HepG2 (cell line): ENCODE measurements at regions not wholly inside any gene's neighbourhood (a gene's known extent, or its start where the extent isn't known, plus 50 kb on each side); places are given as distances from the start of the nearest gene placed in this dataset.

Source experiments
- ATAC-seq: fragments of 200-7000 bp; cut with Tn5 transposase; 3 replicates; pipeline ENCODE4 v1.9.1; 2020; ENCODE audit warnings: mild to moderate bottlenecking, moderate library complexity
- BruUV-seq: library from RNA; stranded (reverse); fragments of 400-500 nt; replicated peaks from 2 replicates; lab custom pipeline; 2021; lab: Mats Ljungman, UMichigan
- CTCF ChIA-PET: fragments of 300-600 bp; formaldehyde crosslinking; extraction: SDS; loops from one replicate; lab custom pipeline; 2021; ENCODE audit warnings: low total read pairs, inconsistent platforms, low intra/inter-chr PET ratio; lab: Yijun Ruan, JAX
- POLR2A ChIA-PET: fragments of 350-600 bp; sonication (Branson Sonifier 250); formaldehyde crosslinking; loops from one replicate; lab custom pipeline; 2020; ENCODE audit warnings: antibody characterized with exemption, inconsistent platforms; lab: Yijun Ruan, JAX
- DNase-seq: peaks from one replicate; pipeline ENCODE4 v3.0.0-alpha.2; 2015; ENCODE audit warnings: low spot score
- FAIRE-seq: peaks from 3 replicates; lab custom pipeline; 2011; peaks lifted over from hg19 to GRCh38; lab: Jason Lieb, UNC
- H2AFZ ChIP-seq: one replicate; pipeline ENCODE4 v1.6.1; 2011; ENCODE audit warnings: low read length, inconsistent platforms
- H3K27ac ChIP-seq: fragments of 300-600 bp; 3 replicates; pipeline ENCODE4 v1.8.0; 2011; ENCODE audit warnings: mixed run types, mild to moderate bottlenecking, mixed read lengths, low read length, inconsistent platforms; ENCODE audit not compliant: insufficient read depth; ENCODE audit errors: extremely low read length
- H3K27me3 ChIP-seq, 2 experiments: fragments of 200-600 bp in 1 of 2; 2 replicates in 1 of 2; 3 replicates in 1 of 2; pipeline versions ENCODE4 v1.6.0 to v1.8.0; 2011; ENCODE audit warnings: low read length in 2 of 2, mild to moderate bottlenecking in 2 of 2, moderate library complexity in 2 of 2, inconsistent platforms in 1 of 2; ENCODE audit not compliant: insufficient read depth in 2 of 2, control insufficient read depth in 1 of 2
- H3K36me3 ChIP-seq, 2 experiments: fragments of 200-600 bp in 1 of 2; replicated peaks in 1 of 2; 2 replicates in 1 of 2; 3 replicates in 1 of 2; pipeline versions ENCODE4 v1.5.1 to v1.8.0; 2011; ENCODE audit warnings: low read length in 2 of 2, inconsistent platforms in 1 of 2; ENCODE audit not compliant: insufficient read depth in 2 of 2, control insufficient read depth in 1 of 2
- H3K4me1 ChIP-seq: 2 replicates; pipeline ENCODE4 v1.5.1; 2012; ENCODE audit warnings: low read length, inconsistent platforms; ENCODE audit not compliant: insufficient read depth
- H3K4me2 ChIP-seq: 2 replicates; pipeline ENCODE4 v1.6.0; 2011; ENCODE audit warnings: low read depth, low read length, inconsistent platforms
- H3K4me3 ChIP-seq, 3 experiments: fragments of 200-600 bp in 1 of 3; sonication (generic), shearing (Covaris generic) in 1 of 3; replicated peaks in 1 of 3; 2 replicates each; pipeline ENCODE4 v1.5.1; 2011 to 2016; ENCODE audit warnings: low read length in 3 of 3, inconsistent platforms in 2 of 3, low read depth in 2 of 3, mild to moderate bottlenecking in 2 of 3, control low read depth in 1 of 3, mixed read lengths in 1 of 3; ENCODE audit not compliant: insufficient read depth in 1 of 3
- H3K79me2 ChIP-seq: one replicate; pipeline ENCODE4 v1.6.1; 2011; ENCODE audit warnings: low read length, inconsistent platforms; ENCODE audit not compliant: insufficient read depth
- H3K9ac ChIP-seq: 2 replicates; pipeline ENCODE4 v1.6.0; 2011; ENCODE audit warnings: mild to moderate bottlenecking, low read depth, low read length, inconsistent platforms; ENCODE audit not compliant: insufficient read depth
- H3K9me3 ChIP-seq: 2 replicates; pipeline ENCODE4 v1.5.1; 2012; ENCODE audit warnings: mild to moderate bottlenecking, low read length
- H4K20me1 ChIP-seq: 2 replicates; pipeline ENCODE4 v1.6.0; 2011; ENCODE audit warnings: inconsistent platforms, mild to moderate bottlenecking, low read length, moderate library complexity; ENCODE audit not compliant: insufficient read depth
- ARHGAP35 ChIP-seq: sonication (generic); formaldehyde crosslinking; IDR thresholded peaks from 2 replicates; pipeline ENCODE4 v1.9.0; 2022; ENCODE audit warnings: mild to moderate bottlenecking, inconsistent platforms, moderate library complexity, missing genetic modification reagents, borderline replicate concordance
- HOXA9 ChIP-seq: sonication (generic); formaldehyde crosslinking; IDR thresholded peaks from 2 replicates; pipeline ENCODE4 v1.8.1; 2022; ENCODE audit warnings: missing genetic modification reagents, mild to moderate bottlenecking, moderate library complexity, borderline replicate concordance
- HOXD1 ChIP-seq: sonication (generic); formaldehyde crosslinking; IDR thresholded peaks from 2 replicates; pipeline ENCODE4 v1.5.0; 2020; ENCODE audit warnings: missing genetic modification reagents
- KIAA2018 ChIP-seq: sonication (generic); formaldehyde crosslinking; IDR thresholded peaks from 2 replicates; pipeline ENCODE4 v1.5.0; 2020; ENCODE audit warnings: mild to moderate bottlenecking, missing genetic modification reagents, borderline replicate concordance
- LCORL ChIP-seq, 2 experiments: fragments of 450-650 bp in 1 of 2; sonication (generic) in 1 of 2; formaldehyde crosslinking in 1 of 2; IDR thresholded peaks; 2 replicates each; pipeline versions ENCODE4 v1.5.0 to v1.6.1; 2017 to 2020; ENCODE audit warnings: antibody characterized with exemption in 1 of 2, missing genetic modification reagents in 1 of 2
- MEIS1 ChIP-seq: sonication (generic); formaldehyde crosslinking; IDR thresholded peaks from 2 replicates; pipeline ENCODE4 v1.9.0; 2021; ENCODE audit warnings: mild to moderate bottlenecking, missing genetic modification reagents, moderate library complexity, borderline replicate concordance
- YEATS4 ChIP-seq: sonication (generic); formaldehyde crosslinking; IDR thresholded peaks from 2 replicates; pipeline ENCODE4 v1.4.0; 2020; ENCODE audit warnings: missing genetic modification reagents, borderline replicate concordance
- ZNF724P ChIP-seq: sonication (generic); formaldehyde crosslinking; IDR thresholded peaks from 2 replicates; pipeline ENCODE4 v1.8.0; 2022; ENCODE audit warnings: missing genetic modification reagents, borderline replicate concordance
- ZNF747 ChIP-seq: sonication (generic); formaldehyde crosslinking; IDR thresholded peaks from 2 replicates; pipeline ENCODE4 v1.8.1; 2023; ENCODE audit warnings: missing genetic modification reagents, mild to moderate bottlenecking, borderline replicate concordance
- WGBS: methylation state at CpG from one replicate; pipeline ENCODE4 v1.1.6; 2017; ENCODE audit warnings: low lambda C conversion rate; 5-methylcytosine and 5-hydroxymethylcytosine counted together
- in situ Hi-C: cut with HindIII; loops from 2 replicates; pipeline ENCODE4 v1.10.0; 2017; ENCODE audit warnings: low pct_unique_long_range_greater_than_20kb; ENCODE audit not compliant: extremely low pct_ligation_motif_present
- intact Hi-C: fragments of 100-400 bp; cut with micrococcal nuclease; formaldehyde crosslinking; loops from one replicate; pipeline ENCODE4 v1.10.0; 2022; ENCODE audit not compliant: unreplicated experiment

- TF ChIP-seq HOXA9 (CRISPR knock-in tag) (no peak), LCORL (IDR thresholded peaks at IDR 0.05) (no peak), LCORL (CRISPR knock-in tag; IDR thresholded peaks at IDR 0.05) (no peak)
These were observed 93.9 kb upstream of the AMN1 start (continued) for GRCh38 chr12:31822761-31823160.

DNA sequence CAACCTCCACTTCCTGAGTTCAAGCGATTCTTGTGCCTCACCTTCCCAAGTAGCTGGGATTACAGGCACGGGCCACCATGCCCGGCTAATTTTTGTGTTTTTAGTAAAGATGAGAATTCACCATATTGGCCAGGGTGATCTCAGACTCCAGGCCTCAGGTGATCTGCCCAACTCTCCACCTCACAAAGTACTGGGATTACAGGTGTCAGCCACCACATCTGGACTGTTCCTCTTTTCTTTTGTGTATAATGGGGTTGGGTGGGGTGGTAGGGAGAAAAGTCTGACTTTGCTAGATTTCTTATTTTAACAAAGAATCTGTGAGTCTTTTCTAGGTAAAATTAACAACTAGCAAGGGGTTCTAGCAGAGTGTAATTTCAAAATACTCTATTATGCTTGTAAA is 92.7 kb upstream of the AMN1 start:
- no peaks in the 10 kb centered on the region for H4K20me1 ChIP-seq
- TF ChIP-seq MEIS1 (CRISPR knock-in tag), result no peak
- H3K4me1 ChIP-seq, result no peaks in the 10 kb centered on the region
- intact Hi-C loops (no loop called here), in situ Hi-C loops (no loop called here)
- DNase-seq (no peak), FAIRE-seq (no peak), ATAC-seq (no peak)
- no peak overlapping the region for H3K4me3 ChIP-seq
- no TSS peak for BruUV-seq
- H3K36me3 ChIP-seq, result no peaks in the 10 kb centered on the region
- H3K9ac ChIP-seq, result no peak overlapping the region
- peaks cover 9% of the 10 kb centered on the region; the same call in 1 of the 2 replicates for H3K9me3 ChIP-seq
- H3K4me2 ChIP-seq, result no peak overlapping the region
- ChIA-PET POLR2A (no interaction called here), CTCF (no interaction called here)
- H3K27ac ChIP-seq, result no peak overlapping the region
- no peaks in the 10 kb centered on the region for H3K79me2 ChIP-seq
- 75% methylated on average over 3 of the region's 3 CpGs for WGBS
- no peak overlapping the region for H2AFZ ChIP-seq
- no peaks in the 10 kb centered on the region for H3K27me3 ChIP-seq

- POLR2A ChIA-PET, result no interaction called here
- no peaks in the 10 kb centered on the region for H4K20me1 ChIP-seq
- CTCF ChIA-PET, result no interaction called here
- no peak overlapping the region for H2AFZ ChIP-seq
- no peak overlapping the region for H3K27ac ChIP-seq
- intact Hi-C loops, result no loop called here
- no TSS peak for BruUV-seq
- H3K9me3 ChIP-seq, result peaks cover 4% of the 10 kb centered on the region; the same call in 1 of the 2 replicates
- 25% methylated on average over 2 of the region's 7 CpGs for WGBS
- H3K9ac ChIP-seq, result no peak overlapping the region
- no peak overlapping the region for H3K4me3 ChIP-seq
- DNase-seq (no peak), ATAC-seq (no peak), FAIRE-seq (no peak)
- H3K36me3 ChIP-seq, result no peaks in the 10 kb centered on the region
- no peaks in the 10 kb centered on the region for H3K27me3 ChIP-seq
- H3K4me1 ChIP-seq, result no peaks in the 10 kb centered on the region
- in situ Hi-C loops, result no loop called here
- no peak overlapping the region for H3K4me2 ChIP-seq
- no peaks in the 10 kb centered on the region for H3K79me2 ChIP-seq
- TF ChIP-seq HOXD1 (CRISPR knock-in tag), result no peak
- TF ChIP-seq ZNF747 (CRISPR knock-in tag), result no peak
- TF ChIP-seq ZNF724P (CRISPR knock-in tag), result no peak
- no peak for TF ChIP-seq ARHGAP35 (CRISPR knock-in tag)
- TF ChIP-seq KIAA2018 (CRISPR knock-in tag), result no peak
- no peak for TF ChIP-seq YEATS4 (CRISPR knock-in tag)
These were observed 92.0 kb upstream of the AMN1 start for GRCh38 chr12:31820832-31821231.
